RCC 7860 (cell line): ENCODE measurements at regions not wholly inside any gene's neighbourhood (a gene's known extent, or its start where the extent isn't known, plus 50 kb on each side); places are given as distances from the start of the nearest gene placed in this dataset.
"Not testable (repeated sequence)": the region's sequence is repeated elsewhere in the genome, so short reads cannot be mapped to it uniquely, and the experiment has no call there.

Source experiments
- DNase-seq: peaks from one replicate; pipeline ENCODE4 v3.0.0-alpha.2; 2015; ENCODE audit warnings: low spot score
- FAIRE-seq: peaks from 2 replicates; lab custom pipeline; 2012; peaks lifted over from hg19 to GRCh38; lab: Jason Lieb, UNC

DNA sequence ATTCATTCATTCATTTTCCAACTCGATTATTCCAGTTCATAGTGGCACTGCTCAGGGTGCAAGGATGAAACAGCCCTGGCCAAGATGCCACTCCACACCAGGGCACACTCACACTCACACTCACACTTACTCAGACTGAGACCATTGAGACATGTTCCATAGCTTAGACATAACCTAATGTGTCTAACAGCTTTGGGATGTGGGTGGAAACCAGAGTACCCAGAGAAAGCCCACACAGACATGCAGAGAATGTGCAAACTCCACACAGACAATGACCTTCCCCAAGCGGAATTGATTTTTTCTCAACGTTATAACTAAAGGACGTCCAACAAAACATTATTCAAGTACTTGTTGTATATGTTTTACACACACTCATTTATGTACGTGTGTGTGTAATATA lies 1363.5 kb downstream of the EFNA5 start:
- no peak for DNase-seq
- FAIRE-seq, result no peak

DNA sequence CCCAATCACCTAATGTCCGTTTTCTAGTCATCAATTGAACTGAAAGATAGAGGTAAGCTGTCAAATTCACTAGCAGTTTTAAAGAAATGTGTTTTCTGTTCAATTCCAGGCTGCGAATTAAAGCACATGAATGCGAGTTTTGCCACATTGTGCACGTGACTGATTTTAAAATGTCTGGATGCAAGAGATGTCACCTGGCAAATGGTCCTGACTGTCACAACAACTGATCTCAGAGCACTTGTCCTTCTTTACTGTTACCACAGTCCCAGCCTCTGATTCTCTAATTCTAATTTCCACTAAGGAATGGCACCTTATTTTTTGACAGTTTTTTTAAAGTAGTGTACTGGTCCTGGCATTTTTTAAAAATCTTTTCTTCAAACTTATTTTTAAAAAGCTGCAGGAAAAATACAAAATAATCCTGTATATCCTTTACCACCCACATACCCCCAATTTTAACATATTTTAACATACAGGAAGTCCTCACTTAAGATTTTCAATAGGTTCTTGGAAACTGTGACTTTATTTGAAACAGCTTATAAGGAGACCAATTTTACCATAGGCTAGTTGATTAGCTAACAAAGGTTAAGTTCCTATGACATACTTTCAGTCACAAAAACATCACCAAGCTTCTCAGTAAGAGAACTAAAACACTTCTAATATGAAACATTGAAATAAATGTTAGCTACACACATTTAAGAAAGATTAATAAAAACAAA lies 1364.3 kb downstream of the EFNA5 start:
- no peak for FAIRE-seq
- DNase-seq, result no peak

DNA sequence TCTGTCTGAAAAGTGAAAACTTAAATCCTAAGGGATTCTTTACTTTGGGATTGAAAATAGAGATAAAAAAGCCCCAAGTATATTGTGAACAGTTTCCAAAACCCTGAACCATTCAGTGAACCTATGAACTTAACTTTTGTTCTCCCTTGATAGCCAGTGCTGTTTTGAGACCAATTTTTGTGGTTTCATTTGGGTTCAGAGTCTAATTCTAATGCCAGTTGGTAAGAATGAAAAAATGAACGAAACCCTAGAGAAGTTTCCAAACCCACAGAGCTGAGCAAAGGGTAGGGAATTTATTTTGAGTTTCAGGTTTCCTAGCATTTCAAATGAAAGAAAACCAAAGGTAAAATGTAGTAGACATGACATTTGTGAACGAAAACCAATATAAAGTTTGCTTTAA lies 1366.8 kb downstream of the EFNA5 start:
- DNase-seq (no peak), FAIRE-seq (no peak)

DNA sequence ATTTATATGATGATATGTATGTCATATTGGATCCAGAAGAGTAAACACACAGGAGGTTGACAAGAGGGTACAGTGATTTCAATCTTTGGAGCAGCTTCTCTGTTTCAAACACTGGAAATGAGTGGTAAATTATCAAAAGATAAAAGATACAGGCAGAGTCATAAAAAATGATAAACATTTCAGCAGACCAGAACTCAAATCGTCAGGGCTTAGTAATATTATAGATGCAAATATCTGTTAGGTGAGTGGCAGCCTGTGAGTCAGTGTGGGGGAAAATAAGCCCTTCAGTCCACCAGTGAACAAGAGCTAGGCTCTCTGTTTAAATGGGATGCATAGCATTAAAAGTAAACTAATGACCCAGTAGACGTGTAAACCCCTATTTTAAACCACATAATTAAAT lies 1378.1 kb downstream of the EFNA5 start:
- DNase-seq (no peak), FAIRE-seq (no peak)

DNA sequence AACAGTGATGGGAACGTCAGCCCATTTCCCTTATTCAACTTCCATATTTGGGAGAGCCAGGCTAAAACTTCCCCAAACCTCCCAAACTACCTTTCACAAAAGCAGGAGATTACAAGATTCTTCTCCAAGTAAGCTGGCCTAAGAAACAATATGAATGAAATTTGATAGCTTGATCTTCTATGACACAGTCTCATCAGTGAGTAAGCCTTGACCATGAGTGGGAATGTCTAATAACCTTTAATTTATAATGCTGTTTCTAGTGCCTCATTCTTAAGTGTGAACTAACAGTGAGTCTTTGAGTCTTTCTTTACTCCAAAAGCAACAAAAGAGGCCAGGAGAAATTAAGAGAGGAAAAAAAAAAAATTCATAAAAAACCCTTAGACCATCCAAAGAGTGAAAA lies 1379.9 kb downstream of the EFNA5 start:
- no peak for DNase-seq
- no peak for FAIRE-seq

- FAIRE-seq (no peak), DNase-seq (no peak)
Observed at GRCh38 chr5:106288979-106289378, 1381.8 kb downstream of the EFNA5 start.

DNA sequence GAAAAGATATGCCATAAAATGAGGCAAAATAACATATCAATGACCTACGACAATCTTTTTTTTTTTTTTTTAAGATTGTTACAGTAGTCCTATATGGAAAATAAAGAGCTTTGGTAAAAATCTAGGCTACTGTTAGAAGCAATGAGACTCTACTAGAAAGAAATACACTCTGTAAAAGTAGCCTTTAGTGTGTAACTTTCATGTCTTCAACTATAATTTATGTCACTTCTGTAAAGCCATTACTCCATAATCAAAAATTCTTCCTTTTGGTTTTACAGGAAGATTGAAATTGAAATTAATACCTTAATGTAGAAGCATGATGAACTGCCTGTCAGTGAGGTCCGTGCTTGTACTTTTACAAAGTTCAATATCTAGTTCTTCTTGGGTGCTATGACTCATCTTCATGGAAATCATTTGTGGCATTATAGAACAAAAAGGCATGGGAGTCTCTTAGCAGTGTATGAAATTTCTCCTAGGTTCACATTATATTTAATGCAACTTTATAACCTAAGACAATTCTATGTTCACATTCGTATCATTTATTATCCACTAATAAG lies 1393.1 kb downstream of the EFNA5 start:
- DNase-seq (no peak), FAIRE-seq (no peak)

- FAIRE-seq (no peak), DNase-seq (peak; percentile 18)
Observed at GRCh38 chr5:106269252-106269843, 1401.4 kb downstream of the EFNA5 start.

DNA sequence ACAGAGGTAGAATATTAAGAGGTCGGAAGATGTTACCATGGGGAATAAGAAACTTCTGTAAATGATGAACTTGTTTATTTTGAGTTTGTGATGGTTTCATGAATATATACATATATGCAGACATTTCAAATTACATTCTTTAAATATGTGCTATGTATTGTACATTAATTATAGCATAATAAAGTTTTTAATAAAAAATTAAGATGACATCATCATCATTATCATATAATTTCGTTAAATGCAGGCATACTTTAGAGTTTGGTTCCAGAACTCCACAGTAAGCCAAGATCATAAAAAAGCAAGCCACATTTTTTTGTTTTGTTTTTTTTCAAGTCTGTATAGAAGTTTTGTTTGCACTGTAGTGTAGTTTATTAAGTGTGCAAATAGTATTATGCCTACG lies 1403.5 kb downstream of the EFNA5 start:
- FAIRE-seq (no peak), DNase-seq (no peak)

DNA sequence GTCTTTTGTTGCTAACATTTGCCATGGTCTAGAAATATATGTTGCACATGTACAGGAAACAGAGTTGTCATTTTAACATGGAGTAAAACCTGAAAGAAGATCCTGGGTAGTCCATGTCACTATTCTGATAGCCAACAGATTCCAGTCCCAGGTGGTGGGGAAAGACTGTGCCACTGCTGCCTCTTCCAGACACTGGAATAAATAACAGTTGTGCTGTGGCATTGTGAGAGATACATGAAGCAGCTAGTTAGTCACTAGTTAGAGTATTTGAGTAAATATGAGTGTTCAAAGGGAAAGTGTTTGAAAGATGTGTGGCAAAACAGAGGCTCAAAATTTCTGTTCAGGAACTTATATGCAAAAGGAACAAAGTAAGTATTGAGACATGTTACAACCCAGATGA lies 1408.3 kb downstream of the EFNA5 start:
- FAIRE-seq (no peak), DNase-seq (no peak)

- FAIRE-seq, DNase-seq: not testable (repeated sequence)
Observed at GRCh38 chr5:106259431-106260090, 1411.2 kb downstream of the EFNA5 start.

- peak; percentile 73 for FAIRE-seq
- DNase-seq, result peak; percentile 65
Observed at GRCh38 chr5:106258591-106259125, 1412.1 kb downstream of the EFNA5 start.

DNA sequence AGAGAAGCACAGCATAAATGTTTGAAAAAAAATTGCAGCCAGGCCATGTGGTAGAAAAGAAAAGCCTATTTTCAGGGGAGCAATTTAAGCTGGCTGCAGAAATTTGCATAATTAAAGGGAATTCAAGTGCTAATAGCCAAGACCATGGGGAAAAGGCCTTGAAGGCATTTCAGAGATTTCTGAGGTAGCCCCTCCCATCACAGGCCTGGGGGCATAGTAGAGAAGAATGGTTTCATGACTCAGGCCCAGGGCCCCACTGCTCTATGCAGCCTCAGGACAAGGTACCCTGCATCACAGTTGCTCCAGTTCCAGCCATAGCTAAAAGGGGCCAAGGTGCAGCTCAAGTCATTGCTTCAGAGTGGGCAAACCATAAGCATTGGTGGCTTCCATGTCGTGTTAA lies 1416.0 kb downstream of the EFNA5 start:
- no peak for DNase-seq
- FAIRE-seq, result no peak

DNA sequence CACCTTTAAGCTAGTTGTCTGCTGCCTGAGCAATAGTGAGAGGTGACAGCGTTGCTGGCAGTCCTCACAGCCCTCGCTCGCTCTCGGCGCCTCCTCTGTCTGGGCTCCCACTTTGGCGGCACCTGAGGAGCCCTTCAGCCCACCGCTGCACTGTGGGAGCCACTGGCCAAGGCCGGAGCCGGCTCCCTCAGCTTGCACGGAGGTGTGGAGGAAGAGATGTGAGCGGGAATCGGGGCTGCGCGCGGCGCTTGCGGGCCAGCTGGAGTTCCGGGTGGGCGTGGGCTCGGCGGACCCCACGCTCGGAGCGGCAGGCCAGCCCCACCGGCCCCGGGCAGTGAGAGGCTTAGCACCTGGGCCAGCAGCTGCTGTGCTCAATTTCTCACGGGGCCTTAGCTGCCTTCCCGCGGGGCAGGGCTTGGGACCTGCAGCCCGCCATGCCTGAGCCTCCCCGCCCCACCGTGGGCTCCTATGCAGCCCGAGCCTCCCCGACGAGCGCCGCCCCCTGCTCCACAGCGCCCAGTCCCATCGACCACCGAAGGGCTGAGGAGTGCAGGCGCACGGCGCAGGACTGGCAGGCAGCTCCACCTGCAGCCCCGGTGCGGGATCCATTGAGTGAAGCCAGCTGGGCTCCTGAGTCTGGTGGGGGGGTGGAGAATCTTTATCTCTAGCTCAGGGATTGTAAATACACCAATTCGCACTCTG lies 1424.5 kb downstream of the EFNA5 start:
- not testable (repeated sequence) for DNase-seq, FAIRE-seq

DNA sequence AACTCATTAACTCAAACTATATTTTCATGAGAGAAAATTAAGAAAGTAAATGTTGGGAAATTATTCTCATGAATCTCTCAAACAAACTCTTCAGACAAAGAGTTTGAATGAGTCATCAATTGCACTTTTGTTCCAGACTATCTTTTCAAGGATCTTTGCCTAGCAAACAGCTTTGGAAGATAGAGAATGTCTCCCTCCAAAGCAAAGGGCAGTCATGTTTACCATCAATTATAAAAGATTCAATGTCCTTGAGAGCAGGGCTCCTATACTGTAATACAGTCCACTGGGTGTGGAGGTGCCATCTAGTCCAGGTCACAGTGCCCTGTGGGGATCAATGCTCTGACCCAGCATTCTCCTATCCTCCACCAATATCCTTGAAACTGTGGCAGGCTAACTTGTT lies 1429.3 kb downstream of the EFNA5 start:
- DNase-seq, result no peak
- no peak for FAIRE-seq

DNA sequence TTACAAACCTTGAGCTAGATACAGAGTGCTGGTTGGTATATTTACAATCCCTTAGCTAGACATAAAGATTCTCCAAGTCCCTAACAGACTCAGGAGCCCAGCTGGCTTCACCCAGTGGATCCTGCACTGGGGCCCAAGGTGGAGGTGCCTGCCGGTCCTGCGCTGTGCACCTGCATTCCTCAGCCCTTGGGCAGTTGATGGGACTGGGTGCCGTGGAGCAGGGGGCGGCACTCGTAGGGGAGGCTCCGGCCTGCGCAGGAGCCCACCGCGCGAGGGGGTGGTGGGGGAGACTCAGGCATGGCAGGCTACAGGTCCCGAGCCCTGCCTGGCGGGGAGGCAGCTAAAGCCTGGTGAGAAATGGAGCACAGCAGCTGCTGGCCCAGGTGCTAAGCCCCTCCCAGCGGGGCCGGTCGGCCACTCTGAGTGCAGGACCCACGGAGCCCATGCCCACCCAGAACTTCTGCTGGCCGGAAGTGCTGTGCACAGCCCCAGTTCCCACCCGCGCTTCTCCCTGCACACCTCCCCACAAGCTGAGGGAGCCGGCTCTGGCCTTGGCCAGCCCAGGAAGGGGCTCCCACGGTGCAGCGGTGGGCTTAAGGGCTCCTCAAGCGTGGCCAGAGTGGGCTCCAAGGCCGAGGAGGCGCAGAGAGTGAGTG lies 1464.7 kb downstream of the EFNA5 start:
- no peak for FAIRE-seq
- no peak for DNase-seq

DNA sequence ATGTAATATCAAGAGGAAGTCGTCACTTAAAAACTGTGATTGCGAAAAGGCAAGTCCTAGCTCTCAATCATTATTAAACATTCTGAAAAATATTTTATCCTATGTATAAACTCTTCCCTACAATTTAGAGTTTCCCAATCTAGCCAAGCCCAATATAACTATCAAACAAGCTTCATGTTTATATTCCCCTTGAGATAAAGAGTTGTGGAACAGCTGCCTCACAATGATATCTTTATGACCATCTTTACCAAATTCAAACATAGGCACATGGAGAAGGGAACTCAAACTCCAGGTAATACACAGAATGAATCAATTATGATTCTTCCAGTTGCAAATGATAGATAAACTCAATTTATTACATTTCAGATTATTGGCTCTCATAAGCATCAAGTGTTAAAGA lies 1468.7 kb downstream of the EFNA5 start:
- no peak for DNase-seq

GRCh38 chr5:106200971-106201370 lies 1469.8 kb downstream of the EFNA5 start:
- FAIRE-seq, result no peak
- no peak for DNase-seq

More for the DNA sequence above, 1468.7 kb downstream of the EFNA5 start:
- FAIRE-seq, result no peak

DNA sequence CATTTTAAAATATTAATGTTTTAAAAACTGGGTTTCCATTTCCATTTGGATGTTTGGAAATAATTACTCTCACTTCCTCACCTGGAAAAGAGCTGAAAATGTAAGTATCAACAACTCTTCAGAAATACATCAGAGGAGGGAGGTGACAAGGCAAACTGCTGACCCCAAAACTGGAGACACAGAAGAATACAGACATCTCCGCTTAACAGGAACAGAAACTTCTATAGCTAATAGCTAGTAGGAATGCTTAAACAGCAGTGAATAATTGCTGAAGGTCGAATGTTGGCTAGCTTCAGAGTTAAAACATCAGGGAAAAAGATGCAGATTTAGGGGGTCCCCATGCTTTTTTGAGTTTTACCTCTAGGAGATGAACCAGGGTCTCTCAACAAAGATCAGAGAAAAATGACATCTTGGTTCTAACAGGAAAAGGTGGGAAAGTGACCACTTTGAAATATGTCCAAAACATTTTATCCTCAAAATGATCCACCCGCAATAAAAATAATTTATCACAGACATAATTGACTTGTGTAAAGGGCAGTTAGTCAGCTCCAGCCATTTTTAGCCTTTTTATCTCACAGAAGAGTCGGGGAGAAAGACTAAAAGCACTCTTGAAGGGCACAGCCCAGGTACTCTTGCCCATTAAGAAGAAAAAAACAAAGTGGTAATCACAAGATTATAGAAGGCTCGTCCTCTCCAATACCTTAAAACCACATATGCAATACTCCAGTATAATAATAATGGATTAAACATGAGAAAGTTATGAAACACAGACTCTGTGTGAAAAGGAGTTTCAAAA lies 1474.9 kb downstream of the EFNA5 start:
- FAIRE-seq (no peak), DNase-seq (no peak)
